ENCODE measurements at regions not wholly inside any gene's neighbourhood (a gene's known extent, or its start where the extent isn't known, plus 50 kb on each side); places are given as distances from the start of the nearest gene placed in this dataset.

- Histone ChIP-seq H3K4me3 (ENCODE audit: low read length) (no peak overlapping the region), H3K9me3 (replicated peaks; ENCODE audit: control insufficient read depth, low read depth, low read length) (no peaks in the 10 kb centered on the region), H3K4me1 (ENCODE audit: control insufficient read depth, insufficient read depth, low read length) (peaks cover 2% of the 10 kb centered on the region), H3K27ac (ENCODE audit: low read length) (no peak overlapping the region), H3K27me3 (ENCODE audit: control insufficient read depth, insufficient read depth, low read length) (no peaks in the 10 kb centered on the region), H3K36me3 (ENCODE audit: control insufficient read depth, insufficient read depth, low read length) (no peaks in the 10 kb centered on the region)
- no peak for DNase-seq
- WGBS (ENCODE audit: insufficient coverage), result no CpG with 5 or more reads among the region's 4 CpGs
Measured at GRCh38 chr2:38223256-38223655, 147.3 kb upstream of the CYP1B1 start.

- Histone ChIP-seq H3K4me1 (ENCODE audit: control insufficient read depth, insufficient read depth, low read length) (peaks cover 2% of the 10 kb centered on the region), H3K4me3 (ENCODE audit: low read length) (no peak overlapping the region), H3K27ac (ENCODE audit: low read length) (no peak overlapping the region), H3K27me3 (ENCODE audit: control insufficient read depth, insufficient read depth, low read length) (no peaks in the 10 kb centered on the region), H3K9me3 (replicated peaks; ENCODE audit: control insufficient read depth, low read depth, low read length) (no peaks in the 10 kb centered on the region), H3K36me3 (ENCODE audit: control insufficient read depth, insufficient read depth, low read length) (no peaks in the 10 kb centered on the region)
- 92% methylated on average over 2 of the region's 3 CpGs for WGBS (ENCODE audit: insufficient coverage)
- no peak for DNase-seq
Measured at GRCh38 chr2:38220164-38220563, 144.2 kb upstream of the CYP1B1 start.

DNA sequence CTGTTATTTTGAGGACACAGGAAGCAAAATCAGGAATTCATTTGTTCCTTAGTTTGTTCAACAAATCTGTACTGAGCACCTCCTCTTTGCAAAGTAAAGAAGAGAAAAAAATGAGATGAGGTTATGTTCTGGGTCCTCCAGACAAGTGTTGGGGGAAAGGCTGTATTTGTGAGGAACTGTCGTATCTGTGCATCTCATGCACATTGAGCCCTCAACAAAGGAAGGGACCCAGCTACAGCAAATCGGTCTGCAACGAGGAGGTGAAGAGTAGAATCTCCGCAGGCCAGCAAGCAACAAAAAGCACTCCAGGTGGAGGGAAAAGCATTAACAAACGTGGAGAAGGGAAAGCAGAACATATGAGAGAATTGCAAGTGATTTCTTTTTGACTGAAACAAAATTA, 143.0 kb upstream of the CYP1B1 start:
- no peak for DNase-seq
- Histone ChIP-seq H3K36me3 (ENCODE audit: control insufficient read depth, insufficient read depth, low read length) (no peaks in the 10 kb centered on the region), H3K27ac (ENCODE audit: low read length) (no peak overlapping the region), H3K27me3 (ENCODE audit: control insufficient read depth, insufficient read depth, low read length) (no peaks in the 10 kb centered on the region), H3K9me3 (replicated peaks; ENCODE audit: control insufficient read depth, low read depth, low read length) (no peaks in the 10 kb centered on the region), H3K4me3 (ENCODE audit: low read length) (no peak overlapping the region), H3K4me1 (ENCODE audit: control insufficient read depth, insufficient read depth, low read length) (peaks cover 2% of the 10 kb centered on the region)
- 49% methylated on average over 5 of the region's 5 CpGs for WGBS (ENCODE audit: insufficient coverage)

DNA sequence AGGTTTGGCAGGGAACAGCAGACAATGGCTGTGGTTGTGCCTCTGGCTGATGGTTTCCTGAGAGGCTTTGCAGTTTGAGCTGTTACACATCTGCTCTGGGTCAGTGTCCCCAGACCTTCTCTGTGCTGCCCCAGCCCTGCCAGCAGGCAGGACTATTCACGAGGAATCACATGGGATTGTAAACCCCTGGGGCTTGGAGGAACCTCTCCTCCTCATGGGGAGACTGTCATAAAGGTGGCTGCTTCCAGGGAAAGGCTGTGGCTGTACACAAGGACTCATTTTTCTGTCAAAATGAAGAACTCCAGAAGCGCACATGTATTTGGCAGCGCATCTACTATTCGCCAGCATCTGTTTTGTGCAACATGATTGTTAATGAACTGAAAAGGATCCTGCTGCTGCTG, 142.6 kb upstream of the CYP1B1 start:
- H3K27me3 ChIP-seq (ENCODE audit: control insufficient read depth, insufficient read depth, low read length), result no peaks in the 10 kb centered on the region
- no peaks in the 10 kb centered on the region for H3K9me3 ChIP-seq (replicated peaks; ENCODE audit: control insufficient read depth, low read depth, low read length)
- H3K4me1 ChIP-seq (ENCODE audit: control insufficient read depth, insufficient read depth, low read length), result peaks cover 2% of the 10 kb centered on the region
- WGBS (ENCODE audit: insufficient coverage), result 40% methylated on average over 1 of the region's 4 CpGs
- peak; percentile 53 for DNase-seq
- H3K4me3 ChIP-seq (ENCODE audit: low read length), result no peak overlapping the region
- H3K27ac ChIP-seq (ENCODE audit: low read length), result no peak overlapping the region
- H3K36me3 ChIP-seq (ENCODE audit: control insufficient read depth, insufficient read depth, low read length), result no peaks in the 10 kb centered on the region

GRCh38 chr2:38217401-38218188, 141.6 kb upstream of the CYP1B1 start:
- WGBS (ENCODE audit: insufficient coverage), result 50% methylated on average over 1 of the region's 6 CpGs

GRCh38 chr2:38216886-38217285, 140.9 kb upstream of the CYP1B1 start:
- H3K4me3 ChIP-seq (ENCODE audit: low read length), result no peak overlapping the region
- no peak for DNase-seq
- no peaks in the 10 kb centered on the region for H3K27me3 ChIP-seq (ENCODE audit: control insufficient read depth, insufficient read depth, low read length)
- H3K27ac ChIP-seq (ENCODE audit: low read length), result no peak overlapping the region
- H3K4me1 ChIP-seq (ENCODE audit: control insufficient read depth, insufficient read depth, low read length), result peaks cover 2% of the 10 kb centered on the region
- no peaks in the 10 kb centered on the region for H3K36me3 ChIP-seq (ENCODE audit: control insufficient read depth, insufficient read depth, low read length)
- H3K9me3 ChIP-seq (replicated peaks; ENCODE audit: control insufficient read depth, low read depth, low read length), result no peaks in the 10 kb centered on the region

More at GRCh38 chr2:38217401-38218188, 141.6 kb upstream of the CYP1B1 start:
- Histone ChIP-seq H3K27me3 (ENCODE audit: control insufficient read depth, insufficient read depth, low read length) (no peaks in the 10 kb centered on the region), H3K9me3 (replicated peaks; ENCODE audit: control insufficient read depth, low read depth, low read length) (no peaks in the 10 kb centered on the region), H3K36me3 (ENCODE audit: control insufficient read depth, insufficient read depth, low read length) (no peaks in the 10 kb centered on the region), H3K4me1 (ENCODE audit: control insufficient read depth, insufficient read depth, low read length) (peaks cover 2% of the 10 kb centered on the region), H3K4me3 (ENCODE audit: low read length) (no peak overlapping the region), H3K27ac (ENCODE audit: low read length) (no peak overlapping the region)
- DNase-seq, result no peak

- H3K4me3 ChIP-seq (ENCODE audit: low read length), result no peak overlapping the region
- DNase-seq, result no peak
- H3K36me3 ChIP-seq (ENCODE audit: control insufficient read depth, insufficient read depth, low read length), result no peaks in the 10 kb centered on the region
- H3K27ac ChIP-seq (ENCODE audit: low read length), result no peak overlapping the region
- peaks cover 2% of the 10 kb centered on the region for H3K4me1 ChIP-seq (ENCODE audit: control insufficient read depth, insufficient read depth, low read length)
- no peaks in the 10 kb centered on the region for H3K27me3 ChIP-seq (ENCODE audit: control insufficient read depth, insufficient read depth, low read length)
- H3K9me3 ChIP-seq (replicated peaks; ENCODE audit: control insufficient read depth, low read depth, low read length), result no peaks in the 10 kb centered on the region
Measured at GRCh38 chr2:38215993-38216392, 140.0 kb upstream of the CYP1B1 start.

- no CpG with 5 or more reads among the region's 2 CpGs for WGBS (ENCODE audit: insufficient coverage)
- Histone ChIP-seq H3K27me3 (ENCODE audit: control insufficient read depth, insufficient read depth, low read length) (no peaks in the 10 kb centered on the region), H3K27ac (ENCODE audit: low read length) (no peak overlapping the region), H3K9me3 (replicated peaks; ENCODE audit: control insufficient read depth, low read depth, low read length) (no peaks in the 10 kb centered on the region), H3K4me1 (ENCODE audit: control insufficient read depth, insufficient read depth, low read length) (peaks cover 2% of the 10 kb centered on the region), H3K36me3 (ENCODE audit: control insufficient read depth, insufficient read depth, low read length) (no peaks in the 10 kb centered on the region), H3K4me3 (ENCODE audit: low read length) (no peak overlapping the region)
- DNase-seq, result no peak
Measured at GRCh38 chr2:38215522-38215921, 139.6 kb upstream of the CYP1B1 start.

- Histone ChIP-seq H3K27ac (ENCODE audit: low read length) (no peak overlapping the region), H3K4me3 (ENCODE audit: low read length) (no peak overlapping the region), H3K27me3 (ENCODE audit: control insufficient read depth, insufficient read depth, low read length) (no peaks in the 10 kb centered on the region), H3K36me3 (ENCODE audit: control insufficient read depth, insufficient read depth, low read length) (no peaks in the 10 kb centered on the region), H3K9me3 (replicated peaks; ENCODE audit: control insufficient read depth, low read depth, low read length) (no peaks in the 10 kb centered on the region), H3K4me1 (ENCODE audit: control insufficient read depth, insufficient read depth, low read length) (peaks cover 2% of the 10 kb centered on the region)
- DNase-seq, result no peak
- WGBS (ENCODE audit: insufficient coverage), result 54% methylated on average over 5 of the region's 5 CpGs
Measured at GRCh38 chr2:38214209-38214717, 138.3 kb upstream of the CYP1B1 start.

GRCh38 chr2:38213619-38214167, 137.7 kb upstream of the CYP1B1 start:
- no peaks in the 10 kb centered on the region for H3K36me3 ChIP-seq (ENCODE audit: control insufficient read depth, insufficient read depth, low read length)
- peaks cover 2% of the 10 kb centered on the region for H3K4me1 ChIP-seq (ENCODE audit: control insufficient read depth, insufficient read depth, low read length)
- DNase-seq, result no peak
- no peak overlapping the region for H3K4me3 ChIP-seq (ENCODE audit: low read length)
- WGBS (ENCODE audit: insufficient coverage), result 63% methylated on average over 2 of the region's 4 CpGs
- no peak overlapping the region for H3K27ac ChIP-seq (ENCODE audit: low read length)
- H3K9me3 ChIP-seq (replicated peaks; ENCODE audit: control insufficient read depth, low read depth, low read length), result no peaks in the 10 kb centered on the region
- no peaks in the 10 kb centered on the region for H3K27me3 ChIP-seq (ENCODE audit: control insufficient read depth, insufficient read depth, low read length)
